ENCODE measurements at regions not wholly inside any gene's neighbourhood (a gene's known extent, or its start where the extent isn't known, plus 50 kb on each side); places are given as distances from the start of the nearest gene placed in this dataset.

DNA sequence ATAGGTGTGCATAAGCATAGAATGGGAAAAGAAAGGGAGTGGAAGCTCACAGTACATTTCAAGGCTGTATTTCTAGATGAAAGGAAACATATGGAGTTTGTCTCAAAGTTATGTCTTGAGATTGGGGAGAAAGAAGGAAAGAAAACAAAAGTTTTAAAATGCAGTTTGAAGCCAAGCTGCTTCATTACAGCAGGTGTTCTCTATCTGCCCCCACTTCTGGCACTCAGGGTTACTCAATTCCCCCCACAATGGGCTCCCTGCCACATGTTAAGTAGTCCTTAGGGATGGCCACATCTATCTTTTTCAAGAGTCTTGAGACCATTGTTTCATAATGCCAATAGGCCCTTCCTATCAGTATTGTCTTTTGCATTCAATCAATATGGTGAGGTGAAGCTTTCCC is 367.4 kb upstream of the ANXA10 start:
- Histone ChIP-seq H2AFZ (ENCODE audit: low read length) (no peak overlapping the region), H3K36me3 (replicated peaks in 1 of 2; ENCODE audit: control insufficient read depth in 1 of 2, insufficient read depth in 2 of 2, low read length in 2 of 2) (no peaks in the 10 kb centered on the region), H3K4me1 (ENCODE audit: insufficient read depth, low read length) (no peaks in the 10 kb centered on the region), H3K4me2 (ENCODE audit: low read depth, low read length) (no peak overlapping the region), H3K9me3 (ENCODE audit: low read length) (peaks cover 71% of the 10 kb centered on the region), H3K9ac (ENCODE audit: insufficient read depth, low read depth, low read length) (no peak overlapping the region), H3K27ac (ENCODE audit: extremely low read length, insufficient read depth, low read length) (no peak overlapping the region), H3K27me3 (ENCODE audit: control insufficient read depth in 1 of 2, insufficient read depth in 2 of 2, low read length in 2 of 2) (no peaks in the 10 kb centered on the region), H3K4me3 (replicated peaks in 1 of 3; ENCODE audit: insufficient read depth in 1 of 3, low read depth in 2 of 3, low read length in 3 of 3) (no peak overlapping the region), H3K79me2 (ENCODE audit: insufficient read depth, low read length) (no peaks in the 10 kb centered on the region), H4K20me1 (ENCODE audit: insufficient read depth, low read length) (no peaks in the 10 kb centered on the region)
- intact Hi-C loops (cut with micrococcal nuclease; ENCODE audit: unreplicated experiment) = no loop called here
- ChIA-PET POLR2A (no interaction called here), CTCF (ENCODE audit: low intra/inter-chr PET ratio, low total read pairs) (no interaction called here)
- DNase-seq (ENCODE audit: low spot score) (no peak), FAIRE-seq (no peak), ATAC-seq (no peak)
- BruUV-seq (replicated peaks) = no TSS peak
- in situ Hi-C loops (cut with HindIII; ENCODE audit: extremely low pct_ligation_motif_present, low pct_unique_long_range_greater_than_20kb) = no loop called here
- TF ChIP-seq, protein P1, sequence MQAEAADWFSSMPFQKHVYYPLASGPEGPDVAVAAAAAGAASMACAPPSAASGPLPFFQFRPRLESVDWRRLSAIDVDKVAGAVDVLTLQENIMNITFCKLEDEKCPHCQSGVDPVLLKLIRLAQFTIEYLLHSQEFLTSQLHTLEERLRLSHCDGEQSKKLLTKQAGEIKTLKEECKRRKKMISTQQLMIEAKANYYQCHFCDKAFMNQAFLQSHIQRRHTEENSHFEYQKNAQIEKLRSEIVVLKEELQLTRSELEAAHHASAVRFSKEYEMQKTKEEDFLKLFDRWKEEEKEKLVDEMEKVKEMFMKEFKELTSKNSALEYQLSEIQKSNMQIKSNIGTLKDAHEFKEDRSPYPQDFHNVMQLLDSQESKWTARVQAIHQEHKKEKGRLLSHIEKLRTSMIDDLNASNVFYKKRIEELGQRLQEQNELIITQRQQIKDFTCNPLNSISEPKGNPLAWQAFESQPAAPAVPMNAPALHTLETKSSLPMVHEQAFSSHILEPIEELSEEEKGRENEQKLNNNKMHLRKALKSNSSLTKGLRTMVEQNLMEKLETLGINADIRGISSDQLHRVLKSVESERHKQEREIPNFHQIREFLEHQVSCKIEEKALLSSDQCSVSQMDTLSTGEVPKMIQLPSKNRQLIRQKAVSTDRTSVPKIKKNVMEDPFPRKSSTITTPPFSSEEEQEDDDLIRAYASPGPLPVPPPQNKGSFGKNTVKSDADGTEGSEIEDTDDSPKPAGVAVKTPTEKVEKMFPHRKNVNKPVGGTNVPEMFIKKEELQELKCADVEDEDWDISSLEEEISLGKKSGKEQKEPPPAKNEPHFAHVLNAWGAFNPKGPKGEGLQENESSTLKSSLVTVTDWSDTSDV (CRISPR knock-in tag; IDR thresholded peaks at IDR 0.05) = no peak
- no peak for TF ChIP-seq HNRNPL (IDR thresholded peaks at IDR 0.05; ENCODE audit: low read depth, low read length)
- TF ChIP-seq, protein P2, sequence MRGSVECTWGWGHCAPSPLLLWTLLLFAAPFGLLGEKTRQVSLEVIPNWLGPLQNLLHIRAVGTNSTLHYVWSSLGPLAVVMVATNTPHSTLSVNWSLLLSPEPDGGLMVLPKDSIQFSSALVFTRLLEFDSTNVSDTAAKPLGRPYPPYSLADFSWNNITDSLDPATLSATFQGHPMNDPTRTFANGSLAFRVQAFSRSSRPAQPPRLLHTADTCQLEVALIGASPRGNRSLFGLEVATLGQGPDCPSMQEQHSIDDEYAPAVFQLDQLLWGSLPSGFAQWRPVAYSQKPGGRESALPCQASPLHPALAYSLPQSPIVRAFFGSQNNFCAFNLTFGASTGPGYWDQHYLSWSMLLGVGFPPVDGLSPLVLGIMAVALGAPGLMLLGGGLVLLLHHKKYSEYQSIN (CRISPR knock-in tag; IDR thresholded peaks at IDR 0.05; ENCODE audit: borderline replicate concordance) = no peak
- no peak for TF ChIP-seq ZNF260 (CRISPR knock-in tag; IDR thresholded peaks at IDR 0.05; ENCODE audit: borderline replicate concordance, low read depth)
- TF ChIP-seq, protein P3, sequence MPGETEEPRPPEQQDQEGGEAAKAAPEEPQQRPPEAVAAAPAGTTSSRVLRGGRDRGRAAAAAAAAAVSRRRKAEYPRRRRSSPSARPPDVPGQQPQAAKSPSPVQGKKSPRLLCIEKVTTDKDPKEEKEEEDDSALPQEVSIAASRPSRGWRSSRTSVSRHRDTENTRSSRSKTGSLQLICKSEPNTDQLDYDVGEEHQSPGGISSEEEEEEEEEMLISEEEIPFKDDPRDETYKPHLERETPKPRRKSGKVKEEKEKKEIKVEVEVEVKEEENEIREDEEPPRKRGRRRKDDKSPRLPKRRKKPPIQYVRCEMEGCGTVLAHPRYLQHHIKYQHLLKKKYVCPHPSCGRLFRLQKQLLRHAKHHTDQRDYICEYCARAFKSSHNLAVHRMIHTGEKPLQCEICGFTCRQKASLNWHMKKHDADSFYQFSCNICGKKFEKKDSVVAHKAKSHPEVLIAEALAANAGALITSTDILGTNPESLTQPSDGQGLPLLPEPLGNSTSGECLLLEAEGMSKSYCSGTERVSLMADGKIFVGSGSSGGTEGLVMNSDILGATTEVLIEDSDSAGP (CRISPR knock-in tag; IDR thresholded peaks at IDR 0.05; ENCODE audit: borderline replicate concordance) = no peak
- no peak for TF ChIP-seq ZFYVE20 (CRISPR knock-in tag; IDR thresholded peaks at IDR 0.05; ENCODE audit: borderline replicate concordance, low read depth)
- TF ChIP-seq, protein P4, sequence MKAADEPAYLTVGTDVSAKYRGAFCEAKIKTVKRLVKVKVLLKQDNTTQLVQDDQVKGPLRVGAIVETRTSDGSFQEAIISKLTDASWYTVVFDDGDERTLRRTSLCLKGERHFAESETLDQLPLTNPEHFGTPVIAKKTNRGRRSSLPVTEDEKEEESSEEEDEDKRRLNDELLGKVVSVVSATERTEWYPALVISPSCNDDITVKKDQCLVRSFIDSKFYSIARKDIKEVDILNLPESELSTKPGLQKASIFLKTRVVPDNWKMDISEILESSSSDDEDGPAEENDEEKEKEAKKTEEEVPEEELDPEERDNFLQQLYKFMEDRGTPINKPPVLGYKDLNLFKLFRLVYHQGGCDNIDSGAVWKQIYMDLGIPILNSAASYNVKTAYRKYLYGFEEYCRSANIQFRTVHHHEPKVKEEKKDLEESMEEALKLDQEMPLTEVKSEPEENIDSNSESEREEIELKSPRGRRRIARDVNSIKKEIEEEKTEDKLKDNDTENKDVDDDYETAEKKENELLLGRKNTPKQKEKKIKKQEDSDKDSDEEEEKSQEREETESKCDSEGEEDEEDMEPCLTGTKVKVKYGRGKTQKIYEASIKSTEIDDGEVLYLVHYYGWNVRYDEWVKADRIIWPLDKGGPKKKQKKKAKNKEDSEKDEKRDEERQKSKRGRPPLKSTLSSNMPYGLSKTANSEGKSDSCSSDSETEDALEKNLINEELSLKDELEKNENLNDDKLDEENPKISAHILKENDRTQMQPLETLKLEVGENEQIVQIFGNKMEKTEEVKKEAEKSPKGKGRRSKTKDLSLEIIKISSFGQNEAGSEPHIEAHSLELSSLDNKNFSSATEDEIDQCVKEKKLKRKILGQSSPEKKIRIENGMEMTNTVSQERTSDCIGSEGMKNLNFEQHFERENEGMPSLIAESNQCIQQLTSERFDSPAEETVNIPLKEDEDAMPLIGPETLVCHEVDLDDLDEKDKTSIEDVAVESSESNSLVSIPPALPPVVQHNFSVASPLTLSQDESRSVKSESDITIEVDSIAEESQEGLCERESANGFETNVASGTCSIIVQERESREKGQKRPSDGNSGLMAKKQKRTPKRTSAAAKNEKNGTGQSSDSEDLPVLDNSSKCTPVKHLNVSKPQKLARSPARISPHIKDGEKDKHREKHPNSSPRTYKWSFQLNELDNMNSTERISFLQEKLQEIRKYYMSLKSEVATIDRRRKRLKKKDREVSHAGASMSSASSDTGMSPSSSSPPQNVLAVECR (CRISPR knock-in tag; IDR thresholded peaks at IDR 0.05; ENCODE audit: borderline replicate concordance) = no peak
- TF ChIP-seq TBX3 (IDR thresholded peaks at IDR 0.05; ENCODE audit: borderline replicate concordance) = no peak
- no peak for TF ChIP-seq RELA (CRISPR knock-in tag; IDR thresholded peaks at IDR 0.05)
- TF ChIP-seq KLF12 (CRISPR knock-in tag; IDR thresholded peaks at IDR 0.05; ENCODE audit: borderline replicate concordance) = no peak
- TF ChIP-seq ELF1 (CRISPR knock-in tag; IDR thresholded peaks at IDR 0.05) = no peak
- TF ChIP-seq ZSCAN21 (CRISPR knock-in tag; IDR thresholded peaks at IDR 0.05; ENCODE audit: borderline replicate concordance) = no peak
- no peak for TF ChIP-seq NFE2L2 (IDR thresholded peaks at IDR 0.05; ENCODE audit: low read length)
- TF ChIP-seq NCOA5 (CRISPR knock-in tag; IDR thresholded peaks at IDR 0.05) = no peak
- TF ChIP-seq AHR (CRISPR knock-in tag; IDR thresholded peaks at IDR 0.05) = no peak
- no peak for TF ChIP-seq MATR3 (CRISPR knock-in tag; IDR thresholded peaks at IDR 0.05)

Measured in HepG2 (cell line).